Breast epithelium (tissue), 4 donors: ENCODE measurements at regions not wholly inside any gene's neighbourhood (a gene's known extent, or its start where the extent isn't known, plus 50 kb on each side); places are given as distances from the start of the nearest gene placed in this dataset.

Experiments used
- DNase-seq, 2 donors: peaks; one replicate each; pipeline ENCODE4 v3.0.0-alpha.2; 2019; ENCODE audit warnings: low spot score in 2 of 2
- H3K27ac ChIP-seq, 2 donors: fragments of 200-600 bp; sonication (generic) in 1 of 2; one replicate each; pipeline ENCODE4 v1.5.1; 2016 to 2019; ENCODE audit warnings: mild to moderate bottlenecking in 1 of 2
- H3K27me3 ChIP-seq, 2 donors: fragments of 200-600 bp; sonication (generic) in 1 of 2; one replicate each; pipeline versions ENCODE4 v1.5.1 to v1.6.0; 2017 to 2019; ENCODE audit warnings: control low read depth in 1 of 2, mild to moderate bottlenecking in 1 of 2
- H3K36me3 ChIP-seq: fragments of 200-600 bp; one replicate; pipeline ENCODE4 v1.5.1; 2019
- H3K4me1 ChIP-seq, 2 donors: fragments of 200-600 bp; sonication (generic); one replicate each; pipeline ENCODE4 v1.5.1; 2016 to 2019; ENCODE audit warnings: control low read depth in 1 of 2
- H3K4me3 ChIP-seq, 3 donors: fragments of 200-600 bp; sonication (generic); 1 replicate in 2 of 3; 2 replicates in 1 of 3; pipeline ENCODE4 v1.5.1; 2016 to 2019; ENCODE audit warnings: mild to moderate bottlenecking in 3 of 3, moderate library complexity in 2 of 3
- H3K9me3 ChIP-seq, 2 donors: fragments of 200-600 bp; sonication (generic) in 1 of 2; one replicate each; pipeline ENCODE4 v1.5.1; 2016 to 2019; ENCODE audit warnings: control low read depth in 1 of 2
- POLR2A ChIP-seq: fragments of 450-650 bp; IDR thresholded peaks from one replicate; pipeline ENCODE4 v1.6.1; 2016; ENCODE audit warnings: antibody characterized with exemption, mild to moderate bottlenecking, moderate library complexity
- POLR2AphosphoS5 ChIP-seq, 3 donors: sonication (generic); formaldehyde crosslinking; IDR thresholded peaks; one replicate each; pipeline ENCODE4 v1.6.1; 2017; ENCODE audit warnings: antibody characterized with exemption in 3 of 3
- intact Hi-C: fragments of 100-400 bp; cut with DNase I; formaldehyde crosslinking; loops from one replicate; pipeline ENCODE4 v1.15.1; 2023; ENCODE audit warnings: low total_unique reads
- TF ChIP-seq, protein P1 (sequence below), 3 donors: fragments of 450-650 bp; IDR thresholded peaks; one replicate each; pipeline ENCODE4 v1.5.1; 2016 to 2017; ENCODE audit warnings: antibody characterized with exemption in 3 of 3, mild to moderate bottlenecking in 3 of 3, moderate library complexity in 3 of 3

DNA sequence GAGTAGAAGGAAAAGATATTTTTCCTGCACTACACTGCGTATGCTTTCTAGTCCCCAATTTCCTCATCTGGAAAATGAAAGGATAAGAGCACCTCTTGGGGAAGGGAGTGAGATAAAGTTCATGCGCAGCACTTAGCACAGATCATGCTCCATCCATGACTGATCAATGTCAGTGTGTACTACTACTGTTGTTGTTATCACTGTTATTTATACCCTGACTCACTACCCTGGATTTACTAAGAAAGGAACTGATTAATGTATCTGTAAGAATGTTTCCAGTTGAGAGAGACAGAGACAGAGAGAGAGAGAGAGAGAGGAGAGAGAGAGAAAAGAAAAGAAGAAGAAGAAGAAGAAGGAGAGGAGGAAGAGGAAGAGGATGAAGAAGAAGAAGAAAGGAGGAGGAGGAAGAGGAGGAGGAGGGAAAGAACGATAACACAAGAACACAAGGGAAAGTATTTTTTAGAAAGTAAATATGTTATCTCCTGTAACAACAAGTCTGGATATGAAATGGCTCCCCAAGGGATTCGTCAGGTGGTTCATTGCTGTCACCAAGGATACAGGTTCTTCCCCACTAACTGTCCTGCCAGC lies 212.2 kb upstream of the PROK2 start:
- intact Hi-C loops: no loop called here
- no peaks in the 10 kb centered on the region for H3K9me3 ChIP-seq
- no peaks in the 10 kb centered on the region for H3K27me3 ChIP-seq
- H3K4me1 ChIP-seq: no peaks in the 10 kb centered on the region
- H3K36me3 ChIP-seq: no peaks in the 10 kb centered on the region
- H3K27ac ChIP-seq: no peak overlapping the region
- TF ChIP-seq POLR2AphosphoS5 (IDR thresholded peaks at IDR 0.05) (no peak), POLR2A (no peak)
- TF ChIP-seq, protein P1, sequence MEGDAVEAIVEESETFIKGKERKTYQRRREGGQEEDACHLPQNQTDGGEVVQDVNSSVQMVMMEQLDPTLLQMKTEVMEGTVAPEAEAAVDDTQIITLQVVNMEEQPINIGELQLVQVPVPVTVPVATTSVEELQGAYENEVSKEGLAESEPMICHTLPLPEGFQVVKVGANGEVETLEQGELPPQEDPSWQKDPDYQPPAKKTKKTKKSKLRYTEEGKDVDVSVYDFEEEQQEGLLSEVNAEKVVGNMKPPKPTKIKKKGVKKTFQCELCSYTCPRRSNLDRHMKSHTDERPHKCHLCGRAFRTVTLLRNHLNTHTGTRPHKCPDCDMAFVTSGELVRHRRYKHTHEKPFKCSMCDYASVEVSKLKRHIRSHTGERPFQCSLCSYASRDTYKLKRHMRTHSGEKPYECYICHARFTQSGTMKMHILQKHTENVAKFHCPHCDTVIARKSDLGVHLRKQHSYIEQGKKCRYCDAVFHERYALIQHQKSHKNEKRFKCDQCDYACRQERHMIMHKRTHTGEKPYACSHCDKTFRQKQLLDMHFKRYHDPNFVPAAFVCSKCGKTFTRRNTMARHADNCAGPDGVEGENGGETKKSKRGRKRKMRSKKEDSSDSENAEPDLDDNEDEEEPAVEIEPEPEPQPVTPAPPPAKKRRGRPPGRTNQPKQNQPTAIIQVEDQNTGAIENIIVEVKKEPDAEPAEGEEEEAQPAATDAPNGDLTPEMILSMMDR (IDR thresholded peaks at IDR 0.05): no peak
- DNase-seq: no peak
- H3K4me3 ChIP-seq: no peak overlapping the region

DNA sequence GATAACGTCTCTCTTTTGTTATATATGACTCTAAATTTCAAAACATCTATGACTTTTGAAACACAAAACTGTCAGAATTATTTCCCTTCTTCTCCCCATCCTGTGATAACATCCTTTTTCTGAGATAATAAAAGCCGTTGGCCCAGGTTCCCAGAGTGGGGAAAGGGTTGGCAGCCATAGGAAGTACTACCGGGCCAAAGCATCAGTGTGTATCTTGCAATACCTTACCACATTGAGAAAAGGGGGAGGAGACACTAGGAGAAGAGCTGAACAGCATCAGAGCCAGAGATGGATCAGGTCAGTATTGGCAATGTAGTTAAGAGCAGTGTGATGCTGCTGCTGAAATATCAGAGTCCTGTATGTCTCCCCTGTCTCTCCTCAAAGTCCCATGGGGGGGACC lies 210.0 kb upstream of the PROK2 start:
- no peak for DNase-seq
- H3K4me1 ChIP-seq: no peaks in the 10 kb centered on the region
- no peaks in the 10 kb centered on the region for H3K9me3 ChIP-seq
- no peak overlapping the region for H3K4me3 ChIP-seq
- no peaks in the 10 kb centered on the region for H3K36me3 ChIP-seq
- TF ChIP-seq, protein P1 (IDR thresholded peaks at IDR 0.05): no peak
- TF ChIP-seq POLR2AphosphoS5 (IDR thresholded peaks at IDR 0.05) (no peak), POLR2A (no peak)
- no peaks in the 10 kb centered on the region for H3K27me3 ChIP-seq
- intact Hi-C loops: no loop called here
- no peak overlapping the region for H3K27ac ChIP-seq

DNA sequence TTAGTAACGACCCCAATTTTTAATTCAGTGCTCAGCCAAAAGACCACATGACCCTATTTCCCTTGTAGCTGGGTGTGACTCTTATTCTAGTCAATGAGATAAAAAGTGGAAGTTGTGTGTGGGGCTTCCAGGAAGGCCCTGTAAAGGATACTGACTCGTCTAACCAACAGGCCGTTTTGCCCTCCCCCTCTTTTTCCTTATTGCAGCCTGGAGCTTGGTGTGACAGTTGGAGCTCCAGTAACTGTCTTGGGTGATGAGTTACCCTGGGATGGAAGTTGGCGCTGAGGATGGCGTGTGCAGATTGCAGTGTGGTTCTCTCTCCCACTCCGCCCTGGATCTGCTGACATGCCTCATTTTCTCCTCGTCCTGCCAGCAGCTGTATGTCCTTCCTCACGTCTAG lies 209.3 kb upstream of the PROK2 start:
- no peak for DNase-seq
- no peaks in the 10 kb centered on the region for H3K27me3 ChIP-seq
- H3K27ac ChIP-seq: no peak overlapping the region
- H3K4me3 ChIP-seq: no peak overlapping the region
- H3K4me1 ChIP-seq: no peaks in the 10 kb centered on the region
- TF ChIP-seq POLR2AphosphoS5 (IDR thresholded peaks at IDR 0.05): no peak
- no peak for TF ChIP-seq POLR2A
- H3K36me3 ChIP-seq: no peaks in the 10 kb centered on the region
- no peaks in the 10 kb centered on the region for H3K9me3 ChIP-seq
- intact Hi-C loops: no loop called here

DNA sequence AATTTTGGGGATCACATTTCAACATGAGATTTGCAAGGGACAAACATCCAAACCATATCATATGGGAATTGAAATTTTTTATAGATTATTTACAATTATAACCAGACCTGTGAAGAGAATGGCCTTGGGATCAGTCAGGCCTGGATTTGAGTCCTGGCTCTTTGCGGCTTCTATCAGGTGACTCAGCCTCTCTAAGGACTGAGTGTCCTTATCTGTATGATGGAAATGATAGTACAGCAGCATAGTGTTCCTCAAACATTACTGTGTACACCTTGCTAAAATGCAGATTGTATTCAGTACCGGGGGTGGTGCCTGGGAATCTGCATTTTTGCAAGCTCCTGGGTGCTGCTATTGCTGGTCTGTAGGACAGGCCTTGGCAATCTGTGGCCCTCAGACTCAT lies 206.7 kb upstream of the PROK2 start:
- intact Hi-C loops: no loop called here
- no peaks in the 10 kb centered on the region for H3K9me3 ChIP-seq
- no peaks in the 10 kb centered on the region for H3K36me3 ChIP-seq
- H3K4me3 ChIP-seq: no peak overlapping the region
- no peaks in the 10 kb centered on the region for H3K27me3 ChIP-seq
- H3K27ac ChIP-seq: no peak overlapping the region
- H3K4me1 ChIP-seq: no peaks in the 10 kb centered on the region
- DNase-seq: no peak
- no peak for TF ChIP-seq POLR2AphosphoS5 (IDR thresholded peaks at IDR 0.05)
- TF ChIP-seq, protein P1 (IDR thresholded peaks at IDR 0.05): no peak
- TF ChIP-seq POLR2A: no peak

DNA sequence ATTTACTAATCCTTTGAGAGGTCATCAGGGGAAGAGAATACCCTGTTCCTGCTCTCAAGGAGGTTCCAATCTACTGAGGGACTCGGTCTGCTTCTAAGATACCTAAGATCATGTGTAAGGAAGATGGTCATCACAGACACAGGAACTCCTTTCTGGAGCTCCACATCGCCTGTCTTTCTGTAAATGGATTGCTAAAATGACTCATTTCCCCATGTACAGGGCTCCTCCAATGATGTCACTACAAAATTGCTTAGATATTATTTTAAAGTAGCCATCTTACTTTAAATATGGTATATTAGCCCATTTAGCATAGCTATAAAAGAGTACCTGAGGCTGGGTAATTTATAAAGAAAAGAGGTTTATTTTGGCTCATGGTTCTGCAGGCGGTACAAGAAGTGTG lies 206.1 kb upstream of the PROK2 start:
- intact Hi-C loops: no loop called here
- H3K27ac ChIP-seq: no peak overlapping the region
- H3K27me3 ChIP-seq: no peaks in the 10 kb centered on the region
- TF ChIP-seq, protein P1 (IDR thresholded peaks at IDR 0.05): no peak
- no peak for TF ChIP-seq POLR2A
- TF ChIP-seq POLR2AphosphoS5 (IDR thresholded peaks at IDR 0.05): no peak
- no peak for DNase-seq
- H3K4me1 ChIP-seq: no peaks in the 10 kb centered on the region
- H3K9me3 ChIP-seq: no peaks in the 10 kb centered on the region
- no peaks in the 10 kb centered on the region for H3K36me3 ChIP-seq
- H3K4me3 ChIP-seq: no peak overlapping the region

DNA sequence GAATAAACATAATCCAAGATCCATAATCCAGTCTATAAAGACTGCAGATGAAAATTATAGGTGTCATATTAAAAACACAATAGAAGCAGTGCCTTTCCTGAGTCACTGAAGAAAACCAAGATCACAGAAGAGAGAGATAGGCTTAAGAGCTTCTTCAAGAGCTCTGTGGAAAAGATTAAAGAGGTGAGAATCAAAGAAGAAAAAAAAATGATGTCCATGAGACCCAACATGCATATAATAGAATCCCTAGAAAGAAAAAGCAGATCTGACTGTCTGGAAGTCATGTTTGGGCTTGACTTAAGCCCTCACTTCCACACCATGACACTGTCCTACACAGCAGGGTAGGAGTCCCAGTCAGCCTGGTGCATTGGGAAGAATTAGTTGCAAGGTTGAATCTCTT lies 205.6 kb upstream of the PROK2 start:
- H3K27ac ChIP-seq: no peak overlapping the region

More for the DNA sequence above, 205.6 kb upstream of the PROK2 start:
- Histone ChIP-seq H3K4me1 (no peaks in the 10 kb centered on the region), H3K9me3 (no peaks in the 10 kb centered on the region), H3K36me3 (no peaks in the 10 kb centered on the region), H3K4me3 (no peak overlapping the region), H3K27me3 (no peaks in the 10 kb centered on the region)
- TF ChIP-seq POLR2A (no peak), POLR2AphosphoS5 (IDR thresholded peaks at IDR 0.05) (no peak)
- intact Hi-C loops: no loop called here
- DNase-seq: no peak
